Heart right ventricle (tissue), 16 donors: ENCODE measurements at regions not wholly inside any gene's neighbourhood (a gene's known extent, or its start where the extent isn't known, plus 50 kb on each side); places are given as distances from the start of the nearest gene placed in this dataset.

Experiments used
- ATAC-seq, 8 donors: fragments of 200-7000 bp; cut with Tn5 transposase; one replicate each; pipeline ENCODE4 v1.9.1; 2020; ENCODE audit warnings: mild to moderate bottlenecking in 8 of 8, moderate library complexity in 8 of 8, moderate number of reproducible peaks in 1 of 8
- DNase-seq, 2 donors: peaks; one replicate each; pipeline ENCODE4 v3.0.0-alpha.2; 2020
- H3K27ac ChIP-seq, 10 donors: fragments of 200-600 bp; sonication (generic) in 2 of 10; one replicate each; pipeline versions ENCODE4 v1.5.0 to v1.8.0; 2020 to 2022; ENCODE audit warnings: mild to moderate bottlenecking in 3 of 10
- H3K27me3 ChIP-seq, 7 donors: fragments of 200-600 bp; one replicate each; pipeline ENCODE4 v1.8.0; 2021 to 2022; ENCODE audit warnings: mild to moderate bottlenecking in 2 of 7
- H3K36me3 ChIP-seq, 9 donors: fragments of 200-600 bp; sonication (generic) in 1 of 9; one replicate each; pipeline versions ENCODE4 v1.5.0 to v1.8.0; 2020 to 2022; ENCODE audit warnings: mild to moderate bottlenecking in 2 of 9
- H3K4me1 ChIP-seq, 9 donors: fragments of 200-600 bp; sonication (generic) in 1 of 9; one replicate each; pipeline versions ENCODE4 v1.5.0 to v1.8.0; 2020 to 2022; ENCODE audit warnings: mild to moderate bottlenecking in 4 of 9
- H3K4me3 ChIP-seq, 10 donors: fragments of 200-600 bp; sonication (generic) in 2 of 10; one replicate each; pipeline versions ENCODE4 v1.5.0 to v1.8.0; 2020 to 2022; ENCODE audit warnings: mild to moderate bottlenecking in 7 of 10, moderate library complexity in 2 of 10
- H3K9me3 ChIP-seq, 11 donors: fragments of 200-600 bp in 10 of 11; sonication (generic) in 2 of 11; one replicate each; pipeline versions ENCODE4 v1.5.0 to v1.8.0; 2013 to 2022; ENCODE audit warnings: mild to moderate bottlenecking in 2 of 11, control low read depth in 1 of 11, moderate library complexity in 1 of 11
- CTCF ChIP-seq, 9 donors: fragments of 200-600 bp; sonication (generic) in 2 of 9; IDR thresholded peaks; one replicate each; pipeline versions ENCODE4 v1.5.0 to v1.8.0; 2021 to 2022; ENCODE audit warnings: antibody characterized with exemption in 9 of 9, mild to moderate bottlenecking in 5 of 9, moderate library complexity in 1 of 9
- WGBS, 2 donors: extraction: QIAGEN DNeasy Blood & Tissue Kit; methylation state at CpG; one replicate each; pipeline ENCODE4 v1.1.7; 2013; ENCODE audit warnings: inconsistent platforms in 1 of 2; 5-methylcytosine and 5-hydroxymethylcytosine counted together
- intact Hi-C, 10 donors: fragments of 100-400 bp; cut with DNase I; formaldehyde crosslinking; loops; one replicate each; pipeline versions ENCODE4 v1.11.1 to v1.14.2; 2022
- donor health status: Arrhythmogenic right ventricular cardiomyopathy.
- donor health status: ischemic (EF 13 %, LVEDD 7.1; RV severe dilation, severe dysfunction).
- donor health status: healthy with polysubstance abuse.
- donor health status: DM: no; HTN: yes; CAD: no.
- donor health status: DM: no; HTN: no; CAD: no.
- donor health status: ischemic (EF 25% LVEDD 6.9; RV normal size, moderate dysfunction).
- donor health status: ischemic (EF 25% LVEDD 5.7; RV mildly dilated, moderate dysfunction).
- donor health status: healthy.
- donor health status: DM: yes; HTN: yes; CAD: no.
- donor health status: Ischemic cardiomyopathy.
- donor health status: ischemic (EF 35%, LVEDD 5.7; RV mildly dilated, moderate dysfunction).
- donor health status: nonischemic (EF 11% LVEDD 7.7; RV severe dilation, severe dysfunction).
- donor health status: DM: yes; HTN: yes; CAD: no.
- donor health status: PGD.
- donor health status: ischemic (EF 29% LVEDD 5.4; RV normal size, mild dysfunction).
- donor health status: nonischemic (EF 23%, LVEDD 6.1; RV moderate dilation, normal function).

- DNase-seq, result no peak
- intact Hi-C loops, result loop anchor here in 2 of 10 donors (10.0 kb wide), 1 partner anchor 190 kb away; the partner anchor contains the start of gene COL3A1 (in 2 of the 2)
- no peak for TF ChIP-seq CTCF (IDR thresholded peaks at IDR 0.05)
These were observed 189.9 kb upstream of the COL3A1 start for GRCh38 chr2:188784269-188784762.

GRCh38 chr2:188785061-188785460, 189.1 kb upstream of the COL3A1 start:
- no peak for ATAC-seq
- 87 to 95% methylated on average over 2 of the region's 2 CpGs for WGBS, 2 donors

More at GRCh38 chr2:188784269-188784762, 189.9 kb upstream of the COL3A1 start:
- Histone ChIP-seq H3K4me1 (peaks cover 0 to 35% (median 19%) of the 10 kb centered on the region in 9 donors), H3K27me3 (no peaks in the 10 kb centered on the region), H3K4me3 (no peak overlapping the region), H3K36me3 (no peaks in the 10 kb centered on the region), H3K27ac (peak overlapping the region in 1 of 10 donors; percentile 85), H3K9me3 (no peaks in the 10 kb centered on the region)
- WGBS, 2 donors, result 92 to 94% methylated on average over 1 of the region's 1 CpG
- no peak for ATAC-seq

GRCh38 chr2:188785490-188785889, 188.7 kb upstream of the COL3A1 start:
- Histone ChIP-seq H3K9me3 (no peaks in the 10 kb centered on the region), H3K4me1 (peaks cover 0 to 35% (median 19%) of the 10 kb centered on the region in 9 donors), H3K27ac (peak overlapping the region in 9 of 10 donors; percentile 47 to 90 (median 84)), H3K27me3 (no peaks in the 10 kb centered on the region), H3K4me3 (no peak overlapping the region), H3K36me3 (no peaks in the 10 kb centered on the region)
- ATAC-seq, result peak in 4 of 8 donors; percentile 31 to 46 (median 36)
- no peak for TF ChIP-seq CTCF (IDR thresholded peaks at IDR 0.05)
- DNase-seq, result no peak
- 78 to 80% methylated on average over 6 of the region's 6 CpGs for WGBS, 2 donors
- intact Hi-C loops, result loop anchor here in 4 of 10 donors (5.0 to 10.0 kb wide), 2 partner anchors 189 to 192 kb away; partner anchors contain the start of gene COL3A1 (in 2 of the 4)

More at GRCh38 chr2:188785061-188785460, 189.1 kb upstream of the COL3A1 start:
- no peak for TF ChIP-seq CTCF (IDR thresholded peaks at IDR 0.05)
- H3K4me3 ChIP-seq, result no peak overlapping the region
- H3K36me3 ChIP-seq, result no peaks in the 10 kb centered on the region
- no peaks in the 10 kb centered on the region for H3K27me3 ChIP-seq
- H3K27ac ChIP-seq, result peak overlapping the region in 6 of 10 donors; percentile 80 to 90 (median 85)
- peaks cover 0 to 35% (median 19%) of the 10 kb centered on the region in 9 donors for H3K4me1 ChIP-seq
- H3K9me3 ChIP-seq, result no peaks in the 10 kb centered on the region
- intact Hi-C loops, result loop anchor here in 4 of 10 donors (5.0 to 10.0 kb wide), 2 partner anchors 190 to 192 kb away; partner anchors contain the start of gene COL3A1 (in 2 of the 4)
- DNase-seq, result no peak

- 18% methylated on average over 3 of the region's 3 CpGs for WGBS, 2 donors
- Histone ChIP-seq H3K4me1 (peaks cover 0 to 35% (median 19%) of the 10 kb centered on the region in 9 donors), H3K4me3 (peak overlapping the region in 3 of 10 donors; percentile 4 to 30 (median 19)), H3K9me3 (no peaks in the 10 kb centered on the region), H3K27ac (peak overlapping the region; percentile 47 to 90 (median 82)), H3K27me3 (no peaks in the 10 kb centered on the region), H3K36me3 (no peaks in the 10 kb centered on the region)
- intact Hi-C loops, result loop anchor here in 4 of 10 donors (5.0 to 10.0 kb wide), 2 partner anchors 188 to 191 kb away; partner anchors contain the start of gene COL3A1 (in 2 of the 4)
- peak in 7 of 8 donors; percentile 46 to 79 (median 72) for ATAC-seq
- DNase-seq, result peak in 1 of 2 donors; percentile 39
- no peak for TF ChIP-seq CTCF (IDR thresholded peaks at IDR 0.05)
These were observed 187.8 kb upstream of the COL3A1 start for GRCh38 chr2:188786368-188786841.
